Hindlimb muscle (tissue), 1 donor: ENCODE measurements at regions not wholly inside any gene's neighbourhood (a gene's known extent, or its start where the extent isn't known, plus 50 kb on each side); places are given as distances from the start of the nearest gene placed in this dataset.
"Not testable (repeated sequence)": the region's sequence is repeated elsewhere in the genome, so short reads cannot be mapped to it uniquely, and the experiment has no call there.

ENCODE experiments used
- DNase-seq: peaks from one replicate; pipeline ENCODE4 v3.0.0-alpha.2; 2013

DNA sequence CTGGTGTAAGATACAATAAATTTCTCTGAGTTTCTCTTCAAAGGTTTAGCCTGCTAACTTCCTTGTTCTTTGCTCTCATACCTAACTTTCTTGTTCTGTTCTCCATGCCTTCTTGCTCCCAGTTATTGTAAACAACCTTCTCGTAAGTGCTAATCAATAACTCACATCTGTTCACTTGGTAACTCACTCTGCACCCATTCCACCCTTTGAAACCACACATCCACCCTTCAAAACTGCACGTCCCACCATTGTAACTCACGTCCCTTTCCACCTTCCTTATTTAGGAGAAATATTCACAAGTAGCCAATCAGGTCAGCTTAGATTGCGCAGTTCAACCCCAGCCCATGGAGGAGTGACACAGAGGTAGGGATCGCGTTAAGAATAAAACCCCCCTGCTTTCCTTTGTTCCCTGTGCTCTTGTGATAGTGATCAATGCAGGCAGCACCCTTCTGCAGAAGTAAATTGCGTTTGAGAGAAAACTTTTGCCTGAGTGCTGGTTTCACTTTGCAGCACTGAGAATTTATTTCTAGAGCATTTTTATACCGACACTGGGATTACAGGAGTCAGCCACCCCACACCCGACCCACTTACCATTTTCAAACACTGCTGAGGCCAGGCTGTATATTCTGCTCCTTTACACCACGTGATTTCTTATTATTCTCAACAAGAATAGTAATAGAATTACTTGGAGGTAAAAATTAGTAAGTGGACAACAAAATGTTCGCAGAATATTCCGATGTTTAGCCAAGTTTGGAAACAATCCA, 789.2 kb upstream of the RGS18 start:
- no peak for DNase-seq

DNA sequence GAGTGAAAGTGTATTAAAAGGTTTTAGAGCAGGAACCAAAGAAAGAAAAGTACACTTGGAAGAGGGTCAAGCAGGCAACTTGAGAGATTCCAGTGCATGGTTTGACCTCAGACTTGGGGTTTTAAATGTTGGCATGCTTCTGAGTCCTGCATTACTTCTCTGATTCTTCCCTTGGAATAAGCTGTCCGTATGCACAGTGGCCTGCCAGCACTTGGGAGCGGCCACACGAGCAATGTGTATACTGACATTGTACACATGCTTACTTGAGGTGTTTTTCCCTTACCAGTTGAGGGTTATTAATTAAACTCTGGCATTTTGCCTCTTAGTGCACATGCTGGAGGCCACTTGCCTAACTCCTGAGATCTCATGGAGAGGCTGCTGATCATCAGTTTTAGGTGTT, 786.6 kb upstream of the RGS18 start:
- DNase-seq: no peak

DNA sequence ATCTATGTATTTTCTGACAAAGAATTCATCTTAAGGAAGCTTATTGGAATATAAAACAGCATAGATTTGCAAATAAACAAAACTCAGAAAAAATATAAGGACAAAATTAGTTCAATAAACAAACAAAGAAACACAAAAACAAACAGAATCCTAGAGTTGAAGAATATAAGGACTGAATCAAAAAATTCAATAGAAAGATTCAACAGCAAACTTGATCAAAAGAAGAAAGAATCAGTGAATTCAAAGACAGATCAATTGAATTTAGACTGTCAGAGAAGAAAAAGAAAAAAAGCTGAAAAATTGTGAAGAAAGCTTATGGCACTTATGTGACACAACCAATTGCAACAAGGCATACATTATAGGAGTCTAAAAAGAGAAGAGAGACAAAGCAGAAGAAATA, 770.0 kb upstream of the RGS18 start:
- no peak for DNase-seq

- DNase-seq: no peak
These were observed 761.6 kb upstream of the RGS18 start for GRCh38 chr1:191396622-191397021.

DNA sequence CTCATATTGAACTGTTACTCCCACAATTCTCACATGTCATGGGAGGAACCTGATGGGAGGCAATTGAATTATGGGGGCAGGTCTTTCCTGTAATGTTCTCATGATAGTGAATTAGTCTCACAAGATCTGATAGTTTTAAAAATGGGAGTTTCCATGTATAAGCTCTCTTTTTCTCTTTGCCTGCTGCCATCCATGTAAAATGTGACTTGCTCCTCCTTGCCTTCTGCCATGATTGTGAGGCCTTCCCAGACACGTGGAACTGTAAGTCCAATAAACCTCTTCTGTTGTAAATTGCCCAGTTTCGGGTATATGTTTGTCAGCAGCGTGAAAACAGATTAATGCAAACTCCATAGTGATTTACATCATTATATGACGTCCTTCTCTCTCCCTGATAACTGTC, 759.7 kb upstream of the RGS18 start:
- no peak for DNase-seq

DNA sequence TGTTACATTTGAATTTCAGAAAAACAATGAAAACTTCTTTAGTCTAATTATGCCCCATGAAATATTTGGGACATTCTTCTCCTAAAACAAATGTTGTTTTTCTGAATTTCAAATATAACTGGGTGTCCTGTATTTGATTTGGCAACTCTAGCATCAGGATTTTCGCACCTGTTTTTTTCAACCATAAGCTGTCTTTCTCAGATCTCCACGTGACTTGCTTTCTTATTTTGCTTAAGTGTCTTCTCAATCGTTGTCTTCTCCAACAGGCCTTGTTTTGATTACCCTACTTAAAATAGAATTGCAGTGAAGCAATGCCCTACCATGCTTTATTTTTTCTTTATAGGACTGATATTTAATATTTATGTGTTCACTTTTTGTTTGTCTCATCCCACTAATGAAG, 752.8 kb upstream of the RGS18 start:
- DNase-seq: no peak

DNA sequence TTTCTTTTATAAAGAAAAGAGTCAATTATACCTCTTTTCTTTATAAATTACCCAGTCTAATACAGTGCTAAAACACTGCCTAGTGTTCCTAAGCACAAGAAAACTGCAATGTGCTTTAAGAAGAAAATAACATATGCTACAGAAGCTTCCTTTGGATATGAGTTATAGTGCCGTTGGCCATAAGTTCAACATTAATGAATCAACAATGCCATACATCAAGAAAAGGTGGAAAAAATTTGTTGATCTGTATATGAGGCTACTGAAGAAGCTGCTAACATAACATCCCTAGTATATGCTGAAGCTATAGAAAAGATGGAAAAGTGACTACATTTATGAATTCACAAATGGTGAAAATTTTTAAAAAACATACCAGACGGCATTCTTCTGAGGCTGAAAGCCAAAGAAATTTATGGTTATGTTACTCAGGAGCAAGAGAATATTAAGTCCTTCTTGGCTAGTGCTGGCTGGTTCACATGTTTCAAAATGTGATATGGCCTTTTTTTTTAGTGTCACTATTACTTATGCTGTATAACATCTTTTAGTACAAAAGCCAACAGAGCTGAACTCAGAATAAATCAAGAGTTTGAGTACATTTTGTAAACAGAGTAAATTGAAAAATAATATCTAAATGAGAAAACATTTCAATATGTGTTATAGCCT, 743.2 kb upstream of the RGS18 start:
- DNase-seq: peak; percentile 1

- no peak for DNase-seq
These were observed 738.4 kb upstream of the RGS18 start for GRCh38 chr1:191419842-191420241.

GRCh38 chr1:191427593-191427992, 730.7 kb upstream of the RGS18 start:
- DNase-seq: no peak

GRCh38 chr1:191432817-191433216, 725.4 kb upstream of the RGS18 start:
- DNase-seq: no peak

DNA sequence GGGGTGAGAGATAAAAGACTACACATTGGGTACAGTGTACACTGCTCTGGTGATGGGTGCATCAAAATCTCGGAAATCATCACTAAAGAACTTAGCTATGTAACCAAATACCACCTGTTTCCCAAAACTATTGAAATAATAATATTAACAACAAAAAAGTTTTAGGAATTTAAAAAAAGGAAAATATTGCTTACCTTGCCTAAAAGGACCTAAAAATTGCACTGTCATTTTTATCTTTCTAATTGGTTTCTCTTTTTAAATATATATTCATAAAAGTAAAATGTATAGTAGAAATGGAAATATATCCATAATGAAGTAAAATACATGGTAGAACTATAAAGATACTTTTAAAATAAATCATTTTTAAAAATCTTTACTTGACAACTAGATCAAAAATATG, 719.3 kb upstream of the RGS18 start:
- DNase-seq: no peak

GRCh38 chr1:191448279-191448678, 710.0 kb upstream of the RGS18 start:
- DNase-seq: not testable (repeated sequence)

DNA sequence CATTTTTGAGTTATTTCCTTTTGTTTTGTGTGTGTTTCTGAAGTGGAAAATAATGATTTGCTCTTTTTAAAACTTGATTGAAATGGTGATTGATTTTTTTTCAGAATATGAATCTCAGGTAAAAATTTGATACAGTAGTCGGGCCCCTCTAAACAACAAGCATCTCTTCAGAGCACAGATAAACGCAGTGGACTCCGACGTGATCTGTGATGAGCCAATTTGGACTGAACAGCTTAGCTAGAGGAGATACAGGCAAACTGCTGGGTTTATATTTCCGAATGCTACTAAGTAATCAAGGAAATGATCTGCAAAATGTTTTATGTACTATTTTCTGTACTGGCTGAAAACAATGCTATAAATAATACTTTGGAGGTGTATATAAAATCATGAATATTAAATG, 705.7 kb upstream of the RGS18 start:
- no peak for DNase-seq

GRCh38 chr1:191453487-191453886, 704.8 kb upstream of the RGS18 start:
- no peak for DNase-seq

GRCh38 chr1:191457889-191458288, 700.4 kb upstream of the RGS18 start:
- DNase-seq: no peak

DNA sequence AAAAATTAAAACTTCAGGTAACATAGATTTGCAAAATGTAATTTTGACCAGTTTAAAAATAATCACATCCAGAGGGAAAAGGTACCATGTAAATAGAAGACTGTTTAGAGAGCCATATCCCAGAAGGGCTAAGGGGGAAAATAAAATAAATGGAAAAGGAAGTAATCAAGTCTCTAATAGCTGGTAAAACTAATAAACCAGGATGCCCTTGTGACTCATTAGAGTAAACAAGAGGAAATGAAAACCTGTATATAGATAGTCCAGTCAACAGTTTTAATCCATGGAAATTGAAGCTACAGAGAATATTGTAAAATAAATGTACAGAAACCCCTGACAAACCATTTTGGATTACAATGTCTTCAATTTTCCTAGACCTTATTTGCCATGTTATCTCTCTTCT, 698.0 kb upstream of the RGS18 start:
- no peak for DNase-seq

GRCh38 chr1:191483988-191484387, 674.3 kb upstream of the RGS18 start:
- DNase-seq: no peak

- DNase-seq: no peak
These were observed 668.0 kb upstream of the RGS18 start for GRCh38 chr1:191490303-191490702.

GRCh38 chr1:191495040-191495439, 663.2 kb upstream of the RGS18 start:
- DNase-seq: no peak

DNA sequence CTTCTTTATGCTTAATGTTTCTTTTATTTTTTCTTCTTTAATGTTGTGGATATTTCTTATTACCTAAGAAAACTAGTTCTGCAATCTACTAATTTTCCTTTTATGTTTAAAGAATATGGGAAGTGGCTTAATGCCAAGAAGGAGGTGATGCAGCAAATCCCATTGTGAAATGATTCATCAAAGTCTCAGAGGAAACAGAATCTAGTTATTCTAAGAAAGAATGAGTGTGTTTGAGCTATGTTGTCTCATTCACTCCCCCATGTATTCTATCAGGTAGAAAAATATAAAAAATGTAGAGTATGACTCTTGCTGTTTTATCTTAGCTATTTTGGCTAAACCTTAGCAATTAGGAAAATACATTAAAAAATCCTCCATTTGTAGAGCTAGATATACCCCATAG, 659.9 kb upstream of the RGS18 start:
- no peak for DNase-seq

GRCh38 chr1:191498825-191499224, 659.4 kb upstream of the RGS18 start:
- no peak for DNase-seq

DNA sequence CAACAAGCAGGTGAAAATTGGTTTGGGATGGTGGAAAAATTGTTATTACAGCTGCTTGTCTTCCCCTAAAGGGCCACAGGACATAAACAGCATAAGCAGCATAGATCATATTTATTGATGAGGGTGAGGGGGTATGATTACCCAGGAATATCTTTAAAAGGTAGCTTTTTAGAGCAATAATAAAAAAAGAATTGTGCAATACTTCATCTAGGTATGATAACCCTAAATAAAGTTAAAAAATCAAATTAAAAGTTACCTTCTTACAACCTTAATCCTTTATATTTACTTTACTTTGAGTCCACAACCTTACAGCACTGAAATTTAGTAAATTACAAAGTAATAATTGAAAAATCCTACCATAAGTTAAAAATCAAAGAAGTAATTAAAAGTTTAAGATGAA, 653.3 kb upstream of the RGS18 start:
- DNase-seq: no peak

- no peak for DNase-seq
These were observed 650.0 kb upstream of the RGS18 start for GRCh38 chr1:191508239-191508638.

- not testable (repeated sequence) for DNase-seq
These were observed 646.8 kb upstream of the RGS18 start for GRCh38 chr1:191511480-191511879.

DNA sequence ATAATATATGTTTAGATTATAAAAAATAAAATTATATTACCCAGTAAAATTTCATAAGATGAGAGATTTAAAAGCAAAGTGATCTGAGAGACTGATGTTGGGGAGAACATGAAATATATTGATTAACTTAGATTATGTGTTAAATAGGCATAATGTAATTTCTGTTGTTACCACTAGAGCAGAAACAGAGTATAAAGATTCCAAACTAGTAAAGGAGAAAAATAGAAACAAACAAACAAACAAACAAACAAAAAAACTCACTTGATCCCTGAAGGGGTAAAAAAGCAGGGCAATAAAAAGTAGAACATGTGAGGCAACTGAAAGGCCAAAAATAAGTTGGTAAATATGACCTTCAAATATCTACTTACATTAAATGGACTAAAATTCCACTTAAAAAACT, 640.4 kb upstream of the RGS18 start:
- DNase-seq: no peak
